HCT116 (cell line): ENCODE measurements at regions not wholly inside any gene's neighbourhood (a gene's known extent, or its start where the extent isn't known, plus 50 kb on each side); places are given as distances from the start of the nearest gene placed in this dataset.

Experiments
- ATAC-seq: fragments of 200-7000 bp; cut with Tn5 transposase; 2 replicates; pipeline ENCODE4 v1.9.1; 2020; ENCODE audit warnings: mild to moderate bottlenecking, moderate library complexity
- BruUV-seq: library from RNA; stranded (reverse); fragments of 400-500 nt; replicated peaks from 2 replicates; lab custom pipeline; 2021; lab: Mats Ljungman, UMichigan
- CTCF ChIA-PET: fragments of 300-600 bp; sonication (Branson Sonifier 250); formaldehyde crosslinking; loops from one replicate; lab custom pipeline; 2021; ENCODE audit warnings: antibody characterized with exemption; lab: Charles Lee
- POLR2A ChIA-PET: fragments of 300-600, 350-600 bp; sonication (Branson Sonifier 250); formaldehyde crosslinking; loops from one replicate; lab custom pipeline; 2021; ENCODE audit warnings: antibody characterized with exemption; lab: Charles Lee
- RAD21 ChIA-PET, 2 experiments: fragments of 300-600 bp; sonication (Branson Sonifier 250); formaldehyde crosslinking; loops; one replicate each; lab custom pipeline; 2023; ENCODE audit warnings: low total read pairs in 2 of 2; ENCODE audit not compliant: uncharacterized antibody in 2 of 2, unreplicated experiment in 2 of 2, low non-redundant PET in 1 of 2; lab: Charles Lee
- DNase-seq: peaks from one replicate; pipeline ENCODE4 v3.0.0-alpha.2; 2010; ENCODE audit warnings: low read depth, low spot score
- H2AFZ ChIP-seq: fragments of 200-600 bp; shearing (Covaris generic), sonication (generic); 2 replicates; pipeline ENCODE4 v1.6.1; 2017; ENCODE audit warnings: low read depth, mixed run types, mixed read lengths, antibody characterized with exemption, low read length; ENCODE audit not compliant: poor library complexity, severe bottlenecking
- H3K27ac ChIP-seq: 2 replicates; pipeline ENCODE4 v1.5.1; 2012; ENCODE audit warnings: low read depth, low read length
- H3K27me3 ChIP-seq: fragments of 200-600 bp; sonication (generic); 2 replicates; pipeline ENCODE4 v1.6.1; 2016; ENCODE audit warnings: mixed run types, low read length, mixed read lengths; ENCODE audit not compliant: insufficient read depth
- H3K36me3 ChIP-seq, 2 experiments: fragments of 200-500 bp in 1 of 2; fragments of 200-600 bp in 1 of 2; sonication (Bioruptor generic) in 1 of 2; sonication (generic) in 1 of 2; 2 replicates each; pipeline versions ENCODE4 v1.5.1 to v1.6.1; 2014 to 2016; ENCODE audit warnings: low read length in 2 of 2, inconsistent platforms in 1 of 2, mixed read lengths in 1 of 2, mixed run types in 1 of 2; ENCODE audit not compliant: insufficient read depth in 2 of 2, control insufficient read depth in 1 of 2
- H3K4me1 ChIP-seq, 2 experiments: fragments of 200-600 bp in 1 of 2; sonication (generic) in 1 of 2; 2 replicates each; pipeline versions ENCODE4 v1.5.1 to v1.6.1; 2012 to 2017; ENCODE audit warnings: low read length in 2 of 2, inconsistent platforms in 1 of 2, mild to moderate bottlenecking in 1 of 2, mixed read lengths in 1 of 2, mixed run types in 1 of 2, moderate library complexity in 1 of 2; ENCODE audit not compliant: insufficient read depth in 2 of 2, control insufficient read depth in 1 of 2
- H3K4me2 ChIP-seq: fragments of 200-600 bp; sonication (generic); 2 replicates; pipeline ENCODE4 v1.6.1; 2017; ENCODE audit warnings: mixed run types, low read length, mixed read lengths
- H3K4me3 ChIP-seq, 2 experiments: fragments of 200-600 bp in 1 of 2; sonication (generic) in 1 of 2; replicated peaks in 1 of 2; 2 replicates each; pipeline ENCODE4 v1.5.1; 2011 to 2016; ENCODE audit warnings: low read length in 2 of 2, control low read depth in 1 of 2, low read depth in 1 of 2, mild to moderate bottlenecking in 1 of 2, mixed read lengths in 1 of 2, mixed run types in 1 of 2
- H3K79me2 ChIP-seq: fragments of 200-600 bp; sonication (generic); 2 replicates; pipeline ENCODE4 v1.6.1; 2017; ENCODE audit warnings: mild to moderate bottlenecking, mixed run types, low read length, moderate library complexity, mixed read lengths; ENCODE audit not compliant: insufficient read depth
- H3K9ac ChIP-seq: fragments of 200-600 bp; sonication (generic); 2 replicates; pipeline ENCODE4 v1.6.1; 2016; ENCODE audit warnings: low read length, mixed read lengths
- H3K9me2 ChIP-seq: fragments of 200-600 bp; sonication (generic), shearing (Covaris generic); 2 replicates; pipeline ENCODE4 v1.6.1; 2017; ENCODE audit warnings: mixed run types, mild to moderate bottlenecking, moderate library complexity; ENCODE audit not compliant: insufficient read depth
- H3K9me3 ChIP-seq, 2 experiments: fragments of 200-500 bp in 1 of 2; fragments of 200-600 bp in 1 of 2; sonication (Bioruptor generic) in 1 of 2; sonication (generic) in 1 of 2; 2 replicates each; pipeline ENCODE4 v1.6.1; 2014 to 2017; ENCODE audit warnings: low read length in 2 of 2, mixed read lengths in 2 of 2, inconsistent platforms in 1 of 2, low read depth in 1 of 2, mild to moderate bottlenecking in 1 of 2, mixed run types in 1 of 2, moderate library complexity in 1 of 2; ENCODE audit not compliant: control insufficient read depth in 1 of 2, insufficient read depth in 1 of 2
- H4K20me1 ChIP-seq: fragments of 200-600 bp; sonication (generic), shearing (Covaris generic); 2 replicates; pipeline ENCODE4 v1.6.1; 2017; ENCODE audit warnings: mixed run types, mild to moderate bottlenecking, moderate library complexity; ENCODE audit not compliant: insufficient read depth
- CBX3 ChIP-seq: IDR thresholded peaks from 2 replicates; pipeline ENCODE4 v1.6.1; 2012; ENCODE audit warnings: low read depth
- CEBPB ChIP-seq: IDR thresholded peaks from 2 replicates; pipeline ENCODE4 v1.6.1; 2012; ENCODE audit warnings: low read depth
- ELF1 ChIP-seq: IDR thresholded peaks from 2 replicates; pipeline ENCODE4 v1.6.1; 2012; ENCODE audit warnings: low read depth, borderline replicate concordance
- EZH2phosphoT487 ChIP-seq: fragments of 200-600 bp; IDR thresholded peaks from 2 replicates; pipeline ENCODE4 v1.6.1; 2018; ENCODE audit warnings: antibody characterized with exemption, borderline replicate concordance
- FOSL1 ChIP-seq: IDR thresholded peaks from 2 replicates; pipeline ENCODE4 v1.6.1; 2012; ENCODE audit warnings: low read depth
- JUND ChIP-seq: IDR thresholded peaks from 2 replicates; pipeline ENCODE4 v1.6.1; 2012
- POLR2A ChIP-seq: IDR thresholded peaks from 2 replicates; pipeline ENCODE4 v1.7.0; 2011; ENCODE audit warnings: borderline replicate concordance; ENCODE audit not compliant: insufficient read depth, insufficient read length; ENCODE audit errors: extremely low read depth
- RAD21 ChIP-seq: IDR thresholded peaks from 2 replicates; pipeline ENCODE4 v1.6.1; 2012; ENCODE audit warnings: low read depth, mild to moderate bottlenecking
- SIN3A ChIP-seq: IDR thresholded peaks from 2 replicates; pipeline ENCODE4 v1.6.1; 2012; ENCODE audit warnings: low read depth
- SRF ChIP-seq: IDR thresholded peaks from 2 replicates; pipeline ENCODE4 v1.6.1; 2012; ENCODE audit warnings: low read depth
- TCF7L2 ChIP-seq: IDR thresholded peaks from 2 replicates; pipeline ENCODE4 v1.7.0; 2011; ENCODE audit warnings: borderline replicate concordance, inconsistent platforms; ENCODE audit not compliant: insufficient read depth, insufficient read length; ENCODE audit errors: extremely low read depth
- ZFX ChIP-seq: fragments of 450-650 bp; IDR thresholded peaks from 2 replicates; pipeline ENCODE4 v1.6.1; 2017
- intact Hi-C: fragments of 100-400 bp; cut with micrococcal nuclease; formaldehyde crosslinking; loops from 2 replicates; pipeline ENCODE4 v1.10.0; 2022
- TF ChIP-seq, protein P1 (sequence below), 3 experiments: fragments of 200-600 bp in 1 of 3; sonication (generic) in 1 of 3; IDR thresholded peaks in 2 of 3; conservative IDR thresholded peaks in 1 of 3; 2 replicates each; pipeline ENCODE4 v1.5.1; 2012 to 2017; ENCODE audit warnings: low read depth in 2 of 3, low read length in 2 of 3, antibody characterized with exemption in 1 of 3, borderline replicate concordance in 1 of 3, control low read depth in 1 of 3, mild to moderate bottlenecking in 1 of 3, mixed read lengths in 1 of 3, mixed run types in 1 of 3, moderate library complexity in 1 of 3; ENCODE audit not compliant: insufficient read depth in 1 of 3

DNA sequence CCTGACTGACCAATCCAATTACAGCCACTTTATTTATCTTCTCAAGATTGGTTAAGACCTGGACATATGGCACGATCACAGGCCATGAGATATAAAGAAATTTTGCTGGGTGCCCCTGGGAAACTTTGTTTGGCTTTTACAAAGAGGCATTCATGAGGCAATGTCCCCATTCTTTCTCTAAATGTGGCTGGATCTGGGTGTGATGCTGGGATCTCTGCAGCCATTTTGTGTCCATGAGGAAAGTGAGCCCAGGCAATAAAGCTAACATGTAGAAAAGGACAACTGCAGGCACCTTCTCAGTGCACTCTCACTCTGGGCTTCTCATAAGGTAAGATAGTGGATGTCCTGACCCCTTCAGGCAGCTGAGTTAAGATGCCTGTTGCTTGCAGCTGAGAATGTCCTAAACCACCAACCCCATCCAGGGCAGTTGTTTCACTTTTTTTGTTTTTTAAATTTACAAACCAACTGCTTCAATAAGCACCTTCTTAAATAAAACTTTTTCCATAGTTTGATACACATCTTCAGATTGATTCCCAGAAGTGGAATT, 372.3 kb downstream of the MIAT start (continued):
- TF ChIP-seq ELF1 (no peak), JUND (no peak), RAD21 (no peak), CEBPB (no peak), FOSL1 (no peak), POLR2A (no peak), EZH2phosphoT487 (no peak), SIN3A (no peak), TCF7L2 (no peak), ZFX (no peak), SRF (no peak)

DNA sequence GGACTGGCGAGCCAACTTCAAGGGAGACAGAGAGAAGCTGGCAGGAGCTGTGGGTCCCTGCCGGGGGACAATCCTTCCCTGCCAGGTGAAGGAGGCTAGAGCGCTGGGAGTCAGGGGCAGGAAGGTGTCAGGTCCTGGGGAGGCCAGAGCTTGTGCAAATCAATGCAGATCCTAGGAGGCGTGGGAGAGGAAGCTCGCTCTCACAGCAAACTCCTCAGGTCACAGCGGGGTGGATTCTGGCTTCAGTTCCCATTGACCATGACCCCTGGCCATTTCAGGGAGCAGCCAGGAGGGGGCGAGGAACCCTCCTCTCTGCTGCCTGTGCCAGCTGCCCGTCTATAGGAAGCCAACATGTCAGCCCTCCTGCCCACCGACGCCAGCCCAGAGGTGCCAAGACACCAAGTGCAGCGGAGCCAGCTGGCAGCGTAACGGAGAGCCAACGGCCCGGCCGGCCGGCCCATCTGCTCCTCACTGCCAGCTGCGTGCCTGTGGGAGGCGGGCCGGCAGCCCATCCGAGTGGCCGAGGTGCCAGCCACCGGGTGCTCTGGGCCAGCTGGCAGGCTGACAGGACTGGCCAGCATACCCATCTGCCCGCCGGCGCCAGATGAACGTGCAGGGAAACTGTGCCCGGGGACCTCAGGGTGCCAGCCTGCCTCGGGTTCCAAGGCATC, 374.8 kb downstream of the MIAT start:
- POLR2A ChIA-PET: no interaction called here
- DNase-seq (no peak), ATAC-seq (peak; percentile 49; the same call in 1 of the 2 replicates)
- H2AFZ ChIP-seq: no peak overlapping the region
- H3K36me3 ChIP-seq: no peaks in the 10 kb centered on the region
- H3K4me3 ChIP-seq: no peak overlapping the region
- H3K4me2 ChIP-seq: no peak overlapping the region
- no peak overlapping the region for H3K27ac ChIP-seq
- CTCF ChIA-PET: no interaction called here
- no TSS peak for BruUV-seq
- H3K4me1 ChIP-seq: no peaks in the 10 kb centered on the region
- no peaks in the 10 kb centered on the region for H3K9me3 ChIP-seq
- H3K27me3 ChIP-seq: peaks cover 28% of the 10 kb centered on the region
- intact Hi-C loops: no loop called here
- no peaks in the 10 kb centered on the region for H4K20me1 ChIP-seq
- TF ChIP-seq, protein P1, sequence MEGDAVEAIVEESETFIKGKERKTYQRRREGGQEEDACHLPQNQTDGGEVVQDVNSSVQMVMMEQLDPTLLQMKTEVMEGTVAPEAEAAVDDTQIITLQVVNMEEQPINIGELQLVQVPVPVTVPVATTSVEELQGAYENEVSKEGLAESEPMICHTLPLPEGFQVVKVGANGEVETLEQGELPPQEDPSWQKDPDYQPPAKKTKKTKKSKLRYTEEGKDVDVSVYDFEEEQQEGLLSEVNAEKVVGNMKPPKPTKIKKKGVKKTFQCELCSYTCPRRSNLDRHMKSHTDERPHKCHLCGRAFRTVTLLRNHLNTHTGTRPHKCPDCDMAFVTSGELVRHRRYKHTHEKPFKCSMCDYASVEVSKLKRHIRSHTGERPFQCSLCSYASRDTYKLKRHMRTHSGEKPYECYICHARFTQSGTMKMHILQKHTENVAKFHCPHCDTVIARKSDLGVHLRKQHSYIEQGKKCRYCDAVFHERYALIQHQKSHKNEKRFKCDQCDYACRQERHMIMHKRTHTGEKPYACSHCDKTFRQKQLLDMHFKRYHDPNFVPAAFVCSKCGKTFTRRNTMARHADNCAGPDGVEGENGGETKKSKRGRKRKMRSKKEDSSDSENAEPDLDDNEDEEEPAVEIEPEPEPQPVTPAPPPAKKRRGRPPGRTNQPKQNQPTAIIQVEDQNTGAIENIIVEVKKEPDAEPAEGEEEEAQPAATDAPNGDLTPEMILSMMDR (IDR thresholded peaks at IDR 0.05 in 2 of 3, conservative IDR thresholded peaks at IDR 0.05 in 1 of 3; ENCODE audit: borderline replicate concordance in 1 of 3, insufficient read depth in 1 of 3, low read depth in 2 of 3, low read length in 2 of 3): peak in 2 of 3 experiments; percentile 17 to 35; a peak in 3 of 6 replicates
- no peak for TF ChIP-seq CBX3
- TF ChIP-seq, all 23 proteins: peak for 1
- Histone ChIP-seq H3K79me2 (no peaks in the 10 kb centered on the region), H3K9me2 (no peaks in the 10 kb centered on the region), H3K9ac (no peak overlapping the region)
- RAD21 ChIA-PET: interaction anchor here in 1 of 2 experiments (0.8 kb wide), 1 partner anchor 298 kb away, joined by 3 read pairs; no protein-coding TSS in a partner anchor
